Parathyroid adenoma (tissue), 2 donors: ENCODE measurements at regions not wholly inside any gene's neighbourhood (a gene's known extent, or its start where the extent isn't known, plus 50 kb on each side); places are given as distances from the start of the nearest gene placed in this dataset.

ENCODE experiments used
- H2AFZ ChIP-seq: fragments of 300-600 bp; sonication (generic); one replicate; pipeline ENCODE4 v1.7.0; 2017; ENCODE audit warnings: antibody characterized with exemption, mild to moderate bottlenecking
- H3K27ac ChIP-seq: fragments of 300-600 bp; sonication (generic); one replicate; pipeline ENCODE4 v1.7.0; 2017
- H3K27me3 ChIP-seq: fragments of 300-600 bp; sonication (generic); one replicate; pipeline ENCODE4 v1.7.0; 2017; ENCODE audit warnings: low read length; ENCODE audit not compliant: control insufficient read depth, insufficient read depth
- H3K36me3 ChIP-seq: fragments of 300-600 bp; sonication (generic); one replicate; pipeline ENCODE4 v1.7.0; 2017; ENCODE audit warnings: low read length; ENCODE audit not compliant: control insufficient read depth, insufficient read depth
- H3K4me1 ChIP-seq: fragments of 300-600 bp; sonication (generic); one replicate; pipeline ENCODE4 v1.7.0; 2017; ENCODE audit warnings: control low read depth
- H3K4me2 ChIP-seq: fragments of 300-600 bp; sonication (generic); one replicate; pipeline ENCODE4 v1.7.0; 2017; ENCODE audit warnings: low read length
- H3K4me3 ChIP-seq: fragments of 300-600 bp; sonication (generic); one replicate; pipeline ENCODE4 v1.7.0; 2017; ENCODE audit warnings: low read depth, low read length
- H3K79me2 ChIP-seq: fragments of 300-600 bp; sonication (generic); one replicate; pipeline ENCODE4 v1.7.0; 2017; ENCODE audit warnings: control low read depth
- H3K9ac ChIP-seq: fragments of 300-600 bp; sonication (generic); one replicate; pipeline ENCODE4 v1.7.0; 2017; ENCODE audit warnings: mild to moderate bottlenecking
- H3K9me3 ChIP-seq: fragments of 300-600 bp; sonication (generic); one replicate; pipeline ENCODE4 v1.7.0; 2017; ENCODE audit warnings: low read length; ENCODE audit not compliant: control insufficient read depth
- TF ChIP-seq, protein P1 (sequence below): fragments of 300-600 bp; sonication (generic); IDR thresholded peaks from one replicate; pipeline ENCODE4 v1.7.0; 2017; ENCODE audit warnings: antibody characterized with exemption, mild to moderate bottlenecking
- donor health status: primary hyperparathyroidism.

DNA sequence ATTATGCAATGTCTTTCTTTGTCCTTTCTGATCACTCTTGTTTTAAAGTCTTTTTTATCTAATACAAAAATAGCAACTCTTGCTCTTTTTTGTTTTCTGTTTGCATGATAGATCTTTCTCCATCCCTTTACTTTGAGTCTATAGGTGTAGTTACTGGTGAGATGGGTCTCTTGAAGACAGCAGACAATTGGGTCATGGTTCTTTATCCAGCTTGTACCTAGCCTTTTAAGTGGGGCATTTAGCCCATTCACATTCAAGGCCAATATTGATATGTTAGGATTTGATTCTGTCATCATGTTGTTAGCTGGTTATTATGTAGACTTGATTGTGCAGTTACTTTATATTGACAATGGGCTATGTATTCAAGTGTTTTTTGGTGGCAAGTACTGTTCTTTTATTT lies 245.9 kb upstream of the TARS1 start:
- H3K36me3 ChIP-seq: no peaks in the 10 kb centered on the region
- TF ChIP-seq, protein P1, sequence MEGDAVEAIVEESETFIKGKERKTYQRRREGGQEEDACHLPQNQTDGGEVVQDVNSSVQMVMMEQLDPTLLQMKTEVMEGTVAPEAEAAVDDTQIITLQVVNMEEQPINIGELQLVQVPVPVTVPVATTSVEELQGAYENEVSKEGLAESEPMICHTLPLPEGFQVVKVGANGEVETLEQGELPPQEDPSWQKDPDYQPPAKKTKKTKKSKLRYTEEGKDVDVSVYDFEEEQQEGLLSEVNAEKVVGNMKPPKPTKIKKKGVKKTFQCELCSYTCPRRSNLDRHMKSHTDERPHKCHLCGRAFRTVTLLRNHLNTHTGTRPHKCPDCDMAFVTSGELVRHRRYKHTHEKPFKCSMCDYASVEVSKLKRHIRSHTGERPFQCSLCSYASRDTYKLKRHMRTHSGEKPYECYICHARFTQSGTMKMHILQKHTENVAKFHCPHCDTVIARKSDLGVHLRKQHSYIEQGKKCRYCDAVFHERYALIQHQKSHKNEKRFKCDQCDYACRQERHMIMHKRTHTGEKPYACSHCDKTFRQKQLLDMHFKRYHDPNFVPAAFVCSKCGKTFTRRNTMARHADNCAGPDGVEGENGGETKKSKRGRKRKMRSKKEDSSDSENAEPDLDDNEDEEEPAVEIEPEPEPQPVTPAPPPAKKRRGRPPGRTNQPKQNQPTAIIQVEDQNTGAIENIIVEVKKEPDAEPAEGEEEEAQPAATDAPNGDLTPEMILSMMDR: no peak
- no peaks in the 10 kb centered on the region for H3K4me1 ChIP-seq
- no peak overlapping the region for H3K9ac ChIP-seq
- no peaks in the 10 kb centered on the region for H3K9me3 ChIP-seq
- no peak overlapping the region for H3K4me3 ChIP-seq
- no peak overlapping the region for H3K27ac ChIP-seq
- H3K27me3 ChIP-seq: no peaks in the 10 kb centered on the region
- no peak overlapping the region for H2AFZ ChIP-seq
- H3K4me2 ChIP-seq: no peak overlapping the region
- no peaks in the 10 kb centered on the region for H3K79me2 ChIP-seq

DNA sequence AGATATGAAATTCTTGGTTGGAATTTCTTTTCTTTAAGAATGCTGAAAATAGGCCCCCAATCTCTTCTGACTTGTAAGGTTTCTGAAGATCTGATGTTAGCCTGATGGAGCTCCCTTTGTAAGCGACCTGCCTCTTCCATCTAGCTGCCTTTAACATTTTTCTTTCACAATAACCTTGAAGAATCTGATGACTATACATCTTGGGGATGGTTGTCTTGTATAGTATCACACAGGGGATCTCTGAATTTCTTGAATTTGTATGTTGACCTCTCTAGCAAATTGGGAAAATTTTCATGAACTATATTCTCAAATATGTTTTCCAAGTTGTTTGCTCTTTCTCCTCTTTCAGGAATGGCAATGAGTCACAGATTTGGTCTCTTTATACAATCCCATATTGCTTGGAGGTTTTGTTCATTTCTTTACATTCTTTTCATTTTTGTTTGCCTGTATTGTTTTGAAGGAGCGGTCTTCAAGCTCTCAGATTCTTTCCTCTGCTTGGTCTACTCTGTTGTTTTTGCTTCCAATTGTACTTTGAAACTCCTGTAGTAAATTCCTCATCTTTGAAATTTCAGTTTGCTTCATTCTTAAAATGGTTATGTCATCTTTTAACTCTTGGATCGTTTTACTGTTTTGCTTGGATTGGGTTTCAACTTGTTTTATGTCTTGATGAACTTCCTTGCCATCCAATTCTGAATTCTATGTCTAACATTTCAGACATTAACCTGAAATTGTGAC lies 245.2 kb upstream of the TARS1 start:
- Histone ChIP-seq H3K9me3 (no peaks in the 10 kb centered on the region), H3K4me2 (no peak overlapping the region), H3K27ac (no peak overlapping the region), H3K36me3 (no peaks in the 10 kb centered on the region), H3K9ac (no peak overlapping the region), H2AFZ (no peak overlapping the region), H3K4me3 (no peak overlapping the region), H3K79me2 (no peaks in the 10 kb centered on the region), H3K27me3 (no peaks in the 10 kb centered on the region), H3K4me1 (no peaks in the 10 kb centered on the region)
- TF ChIP-seq, protein P1: no peak

DNA sequence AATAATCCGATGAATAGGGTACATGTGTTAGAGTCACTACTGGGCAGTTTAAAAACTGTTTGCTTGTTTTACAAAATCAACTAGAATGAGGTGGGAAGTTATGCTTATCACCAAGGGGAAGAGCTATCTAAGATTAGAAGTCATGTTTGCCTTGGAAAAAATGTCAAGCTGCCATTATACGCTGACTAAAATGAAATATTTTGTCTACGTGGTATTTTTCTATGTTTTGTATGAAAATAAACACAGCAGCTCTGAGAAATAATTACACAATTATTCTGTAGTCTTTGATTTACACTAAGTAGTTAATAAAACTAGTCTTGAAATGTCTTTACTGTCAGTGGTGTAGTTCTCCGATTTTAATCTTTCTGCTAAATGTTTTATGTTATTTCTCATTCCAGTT lies 241.9 kb upstream of the TARS1 start:
- Histone ChIP-seq H3K4me1 (no peaks in the 10 kb centered on the region), H3K36me3 (no peaks in the 10 kb centered on the region), H3K9me3 (no peaks in the 10 kb centered on the region), H3K27ac (no peak overlapping the region), H2AFZ (no peak overlapping the region), H3K4me2 (no peak overlapping the region), H3K79me2 (no peaks in the 10 kb centered on the region), H3K27me3 (no peaks in the 10 kb centered on the region), H3K4me3 (no peak overlapping the region), H3K9ac (no peak overlapping the region)
- TF ChIP-seq, protein P1: no peak

DNA sequence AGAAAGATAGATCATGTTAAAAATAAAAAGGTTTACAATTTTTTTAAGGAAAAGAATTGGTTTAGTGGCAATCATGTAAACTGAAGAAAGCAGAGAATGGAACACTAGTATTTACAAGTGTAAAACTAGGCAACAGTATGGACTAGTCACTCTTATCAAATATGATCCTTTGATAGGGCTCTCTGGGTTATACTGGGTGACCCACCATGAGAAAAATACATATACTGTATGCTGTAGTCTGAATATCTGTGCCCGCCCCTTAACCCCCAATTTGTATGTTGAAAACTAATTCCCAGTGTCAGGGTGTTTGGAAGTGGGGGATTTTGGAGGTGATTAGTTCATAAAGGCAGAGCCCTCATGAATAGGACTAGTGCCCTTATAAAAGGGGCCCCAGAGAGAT lies 236.8 kb upstream of the TARS1 start:
- Histone ChIP-seq H2AFZ (no peak overlapping the region), H3K4me1 (no peaks in the 10 kb centered on the region), H3K27me3 (no peaks in the 10 kb centered on the region), H3K27ac (no peak overlapping the region), H3K36me3 (no peaks in the 10 kb centered on the region), H3K79me2 (no peaks in the 10 kb centered on the region), H3K4me2 (no peak overlapping the region), H3K9ac (no peak overlapping the region), H3K4me3 (no peak overlapping the region), H3K9me3 (no peaks in the 10 kb centered on the region)
- TF ChIP-seq, protein P1: no peak

DNA sequence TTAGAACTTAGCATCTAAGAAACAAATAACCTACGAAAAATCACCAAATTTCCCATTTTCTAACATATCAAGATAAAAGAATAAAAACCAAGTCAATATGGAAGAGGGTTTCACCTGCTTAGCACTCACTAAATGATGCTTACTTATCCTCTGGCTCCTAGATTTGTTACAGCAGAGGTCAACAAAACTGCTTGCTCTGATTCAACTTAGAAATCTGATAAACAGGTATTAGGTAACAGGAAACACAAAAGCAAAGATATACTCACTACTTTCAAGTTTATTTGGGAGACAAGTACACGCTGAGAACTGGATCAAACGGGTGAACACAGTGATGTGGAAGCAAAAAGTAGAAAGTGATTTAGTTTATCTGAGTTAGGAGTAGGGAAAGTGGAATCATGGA lies 235.7 kb upstream of the TARS1 start:
- no peak overlapping the region for H3K9ac ChIP-seq
- H3K4me2 ChIP-seq: peak overlapping the region; percentile 28
- H3K36me3 ChIP-seq: no peaks in the 10 kb centered on the region
- H3K9me3 ChIP-seq: no peaks in the 10 kb centered on the region
- TF ChIP-seq, protein P1: no peak
- H3K4me3 ChIP-seq: no peak overlapping the region
- H3K79me2 ChIP-seq: no peaks in the 10 kb centered on the region
- H3K27me3 ChIP-seq: no peaks in the 10 kb centered on the region
- H3K27ac ChIP-seq: no peak overlapping the region
- no peak overlapping the region for H2AFZ ChIP-seq
- H3K4me1 ChIP-seq: no peaks in the 10 kb centered on the region
